K562 (cell line): ENCODE measurements at regions not wholly inside any gene's neighbourhood (a gene's known extent, or its start where the extent isn't known, plus 50 kb on each side); places are given as distances from the start of the nearest gene placed in this dataset.

Experiments used
- AFF1 ChIP-seq, 2 experiments: fragments of 450-650 bp; IDR thresholded peaks; 2 replicates each; pipeline ENCODE4 v1.6.1; 2018; ENCODE audit warnings: mild to moderate bottlenecking in 2 of 2, low read depth in 1 of 2; ENCODE audit not compliant: partially characterized antibody in 2 of 2
- ATF4 ChIP-seq: fragments of 450-650 bp; formaldehyde crosslinking; IDR thresholded peaks from 2 replicates; pipeline ENCODE4 v1.4.0; 2022; ENCODE audit warnings: mild to moderate bottlenecking, moderate library complexity
- BDP1 ChIP-seq: IDR thresholded peaks from 3 replicates; pipeline ENCODE4 v1.6.1; 2011; ENCODE audit not compliant: insufficient read length, insufficient read depth
- CBX3 ChIP-seq, 2 experiments: IDR thresholded peaks; 1 replicate in 1 of 2; 2 replicates in 1 of 2; pipeline ENCODE4 v1.6.1; 2012; ENCODE audit warnings: inconsistent platforms in 2 of 2, low read length in 2 of 2, borderline replicate concordance in 1 of 2, control low read depth in 1 of 2
- CLOCK ChIP-seq: fragments of 250-450 bp; sonication (Bioruptor Pico); IDR thresholded peaks from 2 replicates; pipeline ENCODE4 v1.4.0; 2020; ENCODE audit warnings: mild to moderate bottlenecking, moderate library complexity, borderline replicate concordance
- DACH1 ChIP-seq: fragments of 450-650 bp; IDR thresholded peaks from 2 replicates; pipeline ENCODE4 v1.6.1; 2018; ENCODE audit not compliant: partially characterized antibody
- FOXK1 ChIP-seq: sonication (generic); formaldehyde crosslinking; IDR thresholded peaks from 2 replicates; pipeline ENCODE4 v1.8.0; 2022; ENCODE audit warnings: missing genetic modification reagents, mild to moderate bottlenecking, borderline replicate concordance
- FOXK2 ChIP-seq, 2 experiments: fragments of 450-650 bp; IDR thresholded peaks in 1 of 2; conservative IDR thresholded peaks in 1 of 2; 2 replicates each; pipeline ENCODE4 v1.6.1; 2016; ENCODE audit warnings: low read depth in 2 of 2, mild to moderate bottlenecking in 1 of 2
- MEF2A ChIP-seq: IDR thresholded peaks from 2 replicates; pipeline ENCODE4 v1.6.1; 2011; ENCODE audit warnings: low read depth, mild to moderate bottlenecking, low read length, moderate library complexity; ENCODE audit not compliant: control insufficient read depth
- MYNN ChIP-seq, 2 experiments: sonication (generic); formaldehyde crosslinking in 1 of 2; IDR thresholded peaks; 2 replicates each; pipeline versions ENCODE4 v1.5.0 to v1.6.1; 2016 to 2020; ENCODE audit warnings: antibody characterized with exemption in 1 of 2, missing genetic modification reagents in 1 of 2
- NFXL1 ChIP-seq: fragments of 450-650 bp; formaldehyde crosslinking; IDR thresholded peaks from 2 replicates; pipeline ENCODE4 v1.4.0; 2021; ENCODE audit warnings: mild to moderate bottlenecking
- PHF21A ChIP-seq: fragments of 450-650 bp; IDR thresholded peaks from 2 replicates; pipeline ENCODE4 v1.6.1; 2017; ENCODE audit warnings: low read depth, borderline replicate concordance
- RFX1 ChIP-seq: fragments of 450-650 bp; IDR thresholded peaks from 2 replicates; pipeline ENCODE4 v1.6.1; 2016; ENCODE audit warnings: mild to moderate bottlenecking, moderate library complexity
- SAFB2 ChIP-seq: fragments of 200-400 bp; formaldehyde crosslinking; IDR thresholded peaks from 2 replicates; pipeline ENCODE4 v1.6.1; 2018; ENCODE audit warnings: borderline replicate concordance, low read length, low read depth, moderate library complexity; ENCODE audit not compliant: severe bottlenecking
- SMAD3 ChIP-seq: fragments of 450-650 bp; formaldehyde crosslinking; conservative IDR thresholded peaks from 2 replicates; pipeline ENCODE4 v1.4.0; 2020; ENCODE audit warnings: mild to moderate bottlenecking
- SP1 ChIP-seq: sonication (generic); formaldehyde crosslinking; IDR thresholded peaks from 2 replicates; pipeline ENCODE4 v1.8.1; 2022; ENCODE audit warnings: mild to moderate bottlenecking, missing genetic modification reagents
- TEAD4 ChIP-seq, 2 experiments: sonication (generic) in 1 of 2; formaldehyde crosslinking in 1 of 2; IDR thresholded peaks; 2 replicates each; pipeline versions ENCODE4 v1.6.1 to v1.8.0; 2012 to 2022; ENCODE audit warnings: borderline replicate concordance in 1 of 2, inconsistent platforms in 1 of 2, low read length in 1 of 2, mild to moderate bottlenecking in 1 of 2, missing genetic modification reagents in 1 of 2
- U2AF1 ChIP-seq: fragments of 200-400 bp; formaldehyde crosslinking; optimal IDR thresholded peaks from 2 replicates; pipeline ENCODE3; 2017; ENCODE audit warnings: mild to moderate bottlenecking, low read depth, low read length, moderate library complexity
- ZBED1 ChIP-seq: IDR thresholded peaks from 2 replicates; pipeline ENCODE4 v1.6.1; 2014
- ZC3H4 ChIP-seq: sonication (generic); formaldehyde crosslinking; IDR thresholded peaks from 2 replicates; pipeline ENCODE4 v1.9.0; 2021; ENCODE audit warnings: missing genetic modification reagents, borderline replicate concordance
- ZNF431 ChIP-seq: sonication (generic); formaldehyde crosslinking; IDR thresholded peaks from 2 replicates; pipeline ENCODE4 v1.8.0; 2022; ENCODE audit warnings: mild to moderate bottlenecking, missing genetic modification reagents

- TF ChIP-seq DACH1 (peak; percentile 79), MYNN (IDR thresholded peaks at IDR 0.05) (peak; percentile 85), MYNN (CRISPR knock-in tag; IDR thresholded peaks at IDR 0.05) (no peak), SMAD3 (CRISPR knock-in tag) (peak; percentile 62; the same call in 1 of the 2 replicates), PHF21A (no peak), AFF1 (IDR thresholded peaks at IDR 0.05; ENCODE audit: low read depth in 1 of 2, partially characterized antibody in 2 of 2) (peak in 1 of 2 experiments; percentile 84), ZBED1 (peak; percentile 90; the same call in 1 of the 2 replicates), NFXL1 (CRISPR knock-in tag) (no peak), CBX3 (IDR thresholded peaks at IDR 0.05; ENCODE audit: borderline replicate concordance in 1 of 2, low read length in 2 of 2) (peak in 1 of 2 experiments; percentile 56; a peak in 1 of 3 replicates), CLOCK (CRISPR knock-in tag) (no peak), FOXK1 (CRISPR knock-in tag) (no peak), ZNF431 (no peak), FOXK2 (conservative IDR thresholded peaks at IDR 0.05 in 1 of 2, IDR thresholded peaks at IDR 0.05 in 1 of 2; ENCODE audit: low read depth in 2 of 2) (peak; percentile 98 to 99), SAFB2 (no peak), SP1 (peak; percentile 46; the same call in 1 of the 2 replicates), RFX1 (no peak), U2AF1 (no peak), ZC3H4 (CRISPR knock-in tag) (no peak), BDP1 (no peak), MEF2A (peak; percentile 52; the same call in 1 of the 2 replicates), ATF4 (CRISPR knock-in tag) (no peak), TEAD4 (IDR thresholded peaks at IDR 0.05; ENCODE audit: low read length) (peak; percentile 99), TEAD4 (CRISPR knock-in tag; IDR thresholded peaks at IDR 0.05; ENCODE audit: borderline replicate concordance) (no peak)
These were observed 141.1 kb upstream of the ETV3 start (continued) for GRCh38 chr1:157279138-157279801.
